Trophoblast cell (in vitro differentiated cells and primary cell): ENCODE measurements at regions not wholly inside any gene's neighbourhood (a gene's known extent, or its start where the extent isn't known, plus 50 kb on each side); places are given as distances from the start of the nearest gene placed in this dataset.
A peak's percentile ranks its signal among the peaks of the same experiment; 100 is the strongest.

Experiments
- DNase-seq, 2 donors: peaks; one replicate each; pipeline ENCODE4 v3.0.0-alpha.2; 2016
- H2AFZ ChIP-seq: 2 replicates; pipeline ENCODE4 v1.6.1; 2013; ENCODE audit warnings: low read length, moderate library complexity, mild to moderate bottlenecking; ENCODE audit not compliant: insufficient read depth, poor library complexity
- H2AK5ac ChIP-seq: 2 replicates; pipeline ENCODE4 v1.6.1; 2013; ENCODE audit warnings: mild to moderate bottlenecking, low read length
- H2BK120ac ChIP-seq: 2 replicates; pipeline ENCODE4 v1.6.1; 2013; ENCODE audit warnings: low read length, mild to moderate bottlenecking, moderate library complexity; ENCODE audit not compliant: insufficient read depth, poor library complexity
- H2BK12ac ChIP-seq: 2 replicates; pipeline ENCODE4 v1.6.1; 2013; ENCODE audit warnings: mild to moderate bottlenecking, low read length, moderate library complexity
- H2BK5ac ChIP-seq: 2 replicates; pipeline ENCODE4 v1.6.1; 2013; ENCODE audit warnings: low read length, low read depth, moderate library complexity, mild to moderate bottlenecking; ENCODE audit not compliant: poor library complexity
- H3K14ac ChIP-seq: 2 replicates; pipeline ENCODE4 v1.6.1; 2013; ENCODE audit warnings: mild to moderate bottlenecking, low read length
- H3K18ac ChIP-seq: 2 replicates; pipeline ENCODE4 v1.6.1; 2013; ENCODE audit warnings: mild to moderate bottlenecking, low read length
- H3K23ac ChIP-seq: 2 replicates; pipeline ENCODE4 v1.6.1; 2013; ENCODE audit warnings: low read length
- H3K27ac ChIP-seq: 2 replicates; pipeline ENCODE4 v1.5.1; 2013; ENCODE audit warnings: low read depth, mild to moderate bottlenecking, inconsistent platforms, low read length, moderate library complexity
- H3K27me3 ChIP-seq: 2 replicates; pipeline ENCODE4 v1.6.1; 2013; ENCODE audit warnings: inconsistent platforms, mild to moderate bottlenecking, low read length, moderate library complexity; ENCODE audit not compliant: insufficient read depth
- H3K36me3 ChIP-seq, 2 experiments: 1 replicate in 1 of 2; 2 replicates in 1 of 2; pipeline ENCODE4 v1.6.1; 2013; ENCODE audit warnings: low read length in 2 of 2, mild to moderate bottlenecking in 2 of 2, moderate library complexity in 1 of 2; ENCODE audit not compliant: insufficient read depth in 2 of 2, control insufficient read depth in 1 of 2
- H3K4ac ChIP-seq: 2 replicates; pipeline ENCODE4 v1.6.1; 2013; ENCODE audit warnings: low read depth, mild to moderate bottlenecking, low read length, moderate library complexity
- H3K4me1 ChIP-seq, 2 experiments: 1 replicate in 1 of 2; 2 replicates in 1 of 2; pipeline ENCODE4 v1.6.1; 2013; ENCODE audit warnings: low read length in 2 of 2, mild to moderate bottlenecking in 2 of 2, moderate library complexity in 1 of 2; ENCODE audit not compliant: insufficient read depth in 2 of 2, control insufficient read depth in 1 of 2
- H3K4me2 ChIP-seq: 2 replicates; pipeline ENCODE4 v1.6.1; 2013; ENCODE audit warnings: inconsistent platforms, mild to moderate bottlenecking, low read length, moderate library complexity
- H3K4me3 ChIP-seq: 2 replicates; pipeline ENCODE4 v1.5.1; 2013; ENCODE audit warnings: mild to moderate bottlenecking, low read depth, low read length, inconsistent platforms
- H3K79me1 ChIP-seq: one replicate; pipeline ENCODE4 v1.6.1; 2013; ENCODE audit warnings: low read length
- H3K79me2 ChIP-seq: 2 replicates; pipeline ENCODE4 v1.6.1; 2013; ENCODE audit warnings: low read length, mild to moderate bottlenecking; ENCODE audit not compliant: control insufficient read depth, insufficient read depth, poor library complexity
- H3K9ac ChIP-seq: 2 replicates; pipeline ENCODE4 v1.6.1; 2013; ENCODE audit warnings: mild to moderate bottlenecking, low read length
- H3K9me3 ChIP-seq: 2 replicates; pipeline ENCODE4 v1.6.1; 2013; ENCODE audit warnings: low read depth, mild to moderate bottlenecking, control low read depth, inconsistent platforms, low read length; ENCODE audit not compliant: insufficient read depth
- H4K12ac ChIP-seq: 2 replicates; pipeline ENCODE4 v1.6.1; 2013; ENCODE audit warnings: low read depth, mild to moderate bottlenecking, low read length, moderate library complexity
- H4K8ac ChIP-seq: 2 replicates; pipeline ENCODE4 v1.6.1; 2013; ENCODE audit warnings: low read depth, mild to moderate bottlenecking, low read length, moderate library complexity
- H4K91ac ChIP-seq: one replicate; pipeline ENCODE4 v1.6.1; 2013; ENCODE audit warnings: low read depth, mild to moderate bottlenecking, low read length, moderate library complexity
- WGBS: extraction: QIAGEN DNeasy Blood & Tissue Kit; methylation state at CpG from one replicate; pipeline ENCODE4 v1.1.7; 2013; ENCODE audit warnings: missing lambda C conversion rate; ENCODE audit not compliant: insufficient read length, insufficient coverage; ENCODE audit errors: extremely low coverage; 5-methylcytosine and 5-hydroxymethylcytosine counted together

- H3K18ac ChIP-seq, result no peak overlapping the region
- H3K4ac ChIP-seq, result no peak overlapping the region
- no peak overlapping the region for H3K14ac ChIP-seq
- DNase-seq, result no peak
- H2BK120ac ChIP-seq, result no peak overlapping the region
- H3K27ac ChIP-seq, result no peak overlapping the region
- H2BK5ac ChIP-seq, result no peak overlapping the region
- H3K9ac ChIP-seq, result no peak overlapping the region
- no peak overlapping the region for H4K91ac ChIP-seq
- H4K8ac ChIP-seq, result no peak overlapping the region
- peaks cover 6% of the 10 kb centered on the region for H3K79me1 ChIP-seq
- WGBS, result no CpG with 5 or more reads among the region's 2 CpGs
- no peak overlapping the region for H3K4me3 ChIP-seq
- no peak overlapping the region for H2BK12ac ChIP-seq
- no peak overlapping the region for H2AK5ac ChIP-seq
- no peak overlapping the region for H2AFZ ChIP-seq
- H3K4me2 ChIP-seq, result no peak overlapping the region
- no peak overlapping the region for H4K12ac ChIP-seq
- no peak overlapping the region for H3K23ac ChIP-seq
- H3K36me3 ChIP-seq, result no peaks in the 10 kb centered on the region
- H3K27me3 ChIP-seq, result no peaks in the 10 kb centered on the region
- H3K4me1 ChIP-seq, result peaks cover 0 to 4% of the 10 kb centered on the region in 2 experiments
- H3K9me3 ChIP-seq, result no peaks in the 10 kb centered on the region
- no peaks in the 10 kb centered on the region for H3K79me2 ChIP-seq
Measured at GRCh38 chr21:35201288-35201687, 152.2 kb upstream of the RUNX1 start.

- no peak overlapping the region for H2BK120ac ChIP-seq
- DNase-seq, result peak; percentile 74 to 80
- H4K91ac ChIP-seq, result no peak overlapping the region
- peaks cover under 1% of the 10 kb centered on the region for H3K27me3 ChIP-seq
- no peak overlapping the region for H3K23ac ChIP-seq
- H3K27ac ChIP-seq, result no peak overlapping the region
- H3K14ac ChIP-seq, result no peak overlapping the region
- H4K8ac ChIP-seq, result no peak overlapping the region
- no peak overlapping the region for H2BK5ac ChIP-seq
- no peak overlapping the region for H3K18ac ChIP-seq
- no peak overlapping the region for H4K12ac ChIP-seq
- no peak overlapping the region for H2AK5ac ChIP-seq
- no peak overlapping the region for H3K4ac ChIP-seq
- H3K4me3 ChIP-seq, result no peak overlapping the region
- H3K4me2 ChIP-seq, result no peak overlapping the region
- no peaks in the 10 kb centered on the region for H3K79me2 ChIP-seq
- H2AFZ ChIP-seq, result no peak overlapping the region
- no peak overlapping the region for H2BK12ac ChIP-seq
- no peaks in the 10 kb centered on the region for H3K9me3 ChIP-seq
- H3K79me1 ChIP-seq, result peaks cover 2% of the 10 kb centered on the region
- H3K9ac ChIP-seq, result no peak overlapping the region
- H3K4me1 ChIP-seq, result peaks cover 0 to 2% of the 10 kb centered on the region in 2 experiments
- no CpG with 5 or more reads among the region's 1 CpG for WGBS
- no peaks in the 10 kb centered on the region for H3K36me3 ChIP-seq
Measured at GRCh38 chr21:35199733-35200015, 150.6 kb upstream of the RUNX1 start.

- Histone ChIP-seq H3K18ac (no peak overlapping the region), H3K4me1 (peaks cover 0 to 2% of the 10 kb centered on the region in 2 experiments), H2BK12ac (no peak overlapping the region), H3K79me1 (peaks cover 2% of the 10 kb centered on the region), H3K23ac (no peak overlapping the region), H4K8ac (no peak overlapping the region), H2AK5ac (no peak overlapping the region), H2BK5ac (no peak overlapping the region), H3K4ac (no peak overlapping the region), H2BK120ac (no peak overlapping the region), H3K36me3 (no peaks in the 10 kb centered on the region), H3K14ac (no peak overlapping the region), H3K4me2 (no peak overlapping the region), H3K4me3 (no peak overlapping the region), H4K91ac (no peak overlapping the region), H3K27me3 (peaks cover 2% of the 10 kb centered on the region), H3K27ac (no peak overlapping the region), H4K12ac (no peak overlapping the region), H3K79me2 (no peaks in the 10 kb centered on the region), H2AFZ (no peak overlapping the region), H3K9ac (no peak overlapping the region), H3K9me3 (no peaks in the 10 kb centered on the region)
- no CpG with 5 or more reads among the region's 6 CpGs for WGBS
- DNase-seq, result no peak
Measured at GRCh38 chr21:35198982-35199732, 150.1 kb upstream of the RUNX1 start.

GRCh38 chr21:35198565-35198964 lies 149.5 kb upstream of the RUNX1 start:
- Histone ChIP-seq H3K18ac (no peak overlapping the region), H3K4me3 (no peak overlapping the region), H3K27ac (no peak overlapping the region), H2BK5ac (no peak overlapping the region), H3K4me2 (no peak overlapping the region), H2BK12ac (no peak overlapping the region), H3K14ac (no peak overlapping the region), H3K4ac (no peak overlapping the region), H4K12ac (no peak overlapping the region), H3K9me3 (no peaks in the 10 kb centered on the region), H2AK5ac (no peak overlapping the region), H4K8ac (no peak overlapping the region), H3K27me3 (peaks cover 2% of the 10 kb centered on the region), H3K79me1 (peaks cover 2% of the 10 kb centered on the region), H2BK120ac (no peak overlapping the region), H3K9ac (no peak overlapping the region), H4K91ac (no peak overlapping the region), H3K4me1 (peaks cover 0 to 2% of the 10 kb centered on the region in 2 experiments), H3K79me2 (no peaks in the 10 kb centered on the region), H3K23ac (no peak overlapping the region), H2AFZ (no peak overlapping the region), H3K36me3 (no peaks in the 10 kb centered on the region)
- WGBS, result no CpG with 5 or more reads among the region's 1 CpG
- DNase-seq, result no peak
